SK-N-SH (cell line): ENCODE measurements at regions not wholly inside any gene's neighbourhood (a gene's known extent, or its start where the extent isn't known, plus 50 kb on each side); places are given as distances from the start of the nearest gene placed in this dataset.

ENCODE experiments used
- CTCF ChIA-PET: fragments of 300-600, 350-600 bp; formaldehyde crosslinking; extraction: SDS; loops from one replicate; lab custom pipeline; 2021; lab: Yijun Ruan, JAX
- POLR2A ChIA-PET: fragments of 350-600 bp; sonication (Branson Sonifier 250); formaldehyde crosslinking; extraction: SDS; loops from one replicate; lab custom pipeline; 2020; ENCODE audit warnings: antibody characterized with exemption, inconsistent platforms; lab: Yijun Ruan, JAX
- DNase-seq: peaks from one replicate; pipeline ENCODE4 v3.0.0; 2012
- H2AFZ ChIP-seq: fragments of 200-600 bp; sonication (generic); 2 replicates; pipeline ENCODE4 v1.8.1; 2016; ENCODE audit warnings: antibody characterized with exemption, mild to moderate bottlenecking, low read depth
- H3F3A ChIP-seq: fragments of 200-600 bp; sonication (generic); replicated peaks from 2 replicates; pipeline ENCODE3; 2016; ENCODE audit warnings: antibody characterized with exemption, mild to moderate bottlenecking; ENCODE audit not compliant: insufficient read depth
- H3K27ac ChIP-seq, 2 experiments: fragments of 200-500 bp in 1 of 2; fragments of 200-600 bp in 1 of 2; sonication (Bioruptor generic) in 1 of 2; sonication (generic), shearing (Covaris generic) in 1 of 2; 2 replicates each; pipeline versions ENCODE4 v1.5.1 to v1.6.1; 2014 to 2016; ENCODE audit warnings: low read depth in 2 of 2, inconsistent platforms in 1 of 2, low read length in 1 of 2, mild to moderate bottlenecking in 1 of 2, mixed read lengths in 1 of 2
- H3K27me3 ChIP-seq: fragments of 200-600 bp; sonication (generic), shearing (Covaris generic); 2 replicates; pipeline ENCODE4 v1.6.1; 2016; ENCODE audit warnings: mixed run types; ENCODE audit not compliant: insufficient read depth
- H3K36me3 ChIP-seq, 2 experiments: fragments of 200-500 bp in 1 of 2; fragments of 200-600 bp in 1 of 2; sonication (Bioruptor generic) in 1 of 2; sonication (generic) in 1 of 2; replicated peaks in 1 of 2; 2 replicates each; pipeline versions ENCODE3 to v1.5.1; 2014 to 2016; ENCODE audit warnings: low read length in 1 of 2, mild to moderate bottlenecking in 1 of 2; ENCODE audit not compliant: insufficient read depth in 2 of 2, control insufficient read depth in 1 of 2
- H3K4me1 ChIP-seq, 2 experiments: fragments of 200-500 bp in 1 of 2; fragments of 200-600 bp in 1 of 2; sonication (Bioruptor generic) in 1 of 2; sonication (generic), shearing (Covaris generic) in 1 of 2; 2 replicates each; pipeline versions ENCODE4 v1.5.1 to v1.6.1; 2014 to 2016; ENCODE audit warnings: low read depth in 1 of 2, low read length in 1 of 2, mixed run types in 1 of 2; ENCODE audit not compliant: insufficient read depth in 2 of 2, control insufficient read depth in 1 of 2
- H3K4me2 ChIP-seq: fragments of 200-600 bp; sonication (generic), shearing (Covaris generic); 2 replicates; pipeline ENCODE4 v1.6.1; 2017; ENCODE audit warnings: mixed run types
- H3K4me3 ChIP-seq, 2 experiments: fragments of 200-500 bp in 1 of 2; fragments of 200-600 bp in 1 of 2; sonication (Bioruptor generic) in 1 of 2; sonication (generic), shearing (Covaris generic) in 1 of 2; 2 replicates each; pipeline versions ENCODE4 v1.5.1 to v1.8.1; 2014 to 2016; ENCODE audit warnings: low read depth in 2 of 2, inconsistent platforms in 1 of 2, low read length in 1 of 2, mild to moderate bottlenecking in 1 of 2, mixed read lengths in 1 of 2, moderate library complexity in 1 of 2
- H3K79me2 ChIP-seq: fragments of 200-600 bp; sonication (generic); 2 replicates; pipeline ENCODE4 v1.8.1; 2017; ENCODE audit warnings: mild to moderate bottlenecking; ENCODE audit not compliant: insufficient read depth
- H3K9ac ChIP-seq: fragments of 200-600 bp; sonication (generic); 2 replicates; pipeline ENCODE4 v1.6.1; 2017; ENCODE audit warnings: mixed run types
- H3K9me2 ChIP-seq: fragments of 200-600 bp; sonication (generic); 2 replicates; pipeline ENCODE4 v1.6.1; 2017; ENCODE audit warnings: mixed run types
- H3K9me3 ChIP-seq: fragments of 200-600 bp; sonication (generic); 2 replicates; pipeline ENCODE4 v1.6.1; 2017; ENCODE audit warnings: mixed run types, mild to moderate bottlenecking, moderate library complexity
- H4K20me1 ChIP-seq: fragments of 200-600 bp; sonication (generic); 2 replicates; pipeline ENCODE4 v1.6.1; 2017; ENCODE audit warnings: mild to moderate bottlenecking, mixed run types; ENCODE audit not compliant: insufficient read depth
- ELF1 ChIP-seq: IDR thresholded peaks from 2 replicates; pipeline ENCODE4 v1.4.0; 2012
- EP300 ChIP-seq, 2 experiments: IDR thresholded peaks; 2 replicates each; pipeline versions ENCODE4 v1.4.0 to v1.6.1; 2012; ENCODE audit warnings: borderline replicate concordance in 1 of 2, low read depth in 1 of 2, low read length in 1 of 2
- EZH2phosphoT487 ChIP-seq: fragments of 200-600 bp; sonication (generic); IDR thresholded peaks from 2 replicates; pipeline ENCODE4 v1.6.1; 2017; ENCODE audit warnings: low read depth, mixed run types, mild to moderate bottlenecking, antibody characterized with exemption, moderate library complexity, borderline replicate concordance
- FOSL2 ChIP-seq: IDR thresholded peaks from 2 replicates; pipeline ENCODE4 v1.4.0; 2012; ENCODE audit warnings: low read depth, mild to moderate bottlenecking, moderate library complexity, borderline replicate concordance
- FOXJ3 ChIP-seq: sonication (generic); formaldehyde crosslinking; IDR thresholded peaks from 2 replicates; pipeline ENCODE4 v1.5.1; 2020; ENCODE audit warnings: mild to moderate bottlenecking, missing genetic modification reagents
- GATA2 ChIP-seq: sonication (generic); formaldehyde crosslinking; IDR thresholded peaks from 2 replicates; pipeline ENCODE4 v1.5.0; 2020; ENCODE audit warnings: mild to moderate bottlenecking, missing genetic modification reagents
- JUND ChIP-seq: IDR thresholded peaks from 2 replicates; pipeline ENCODE4 v1.4.0; 2012
- MXI1 ChIP-seq: IDR thresholded peaks from 2 replicates; pipeline ENCODE4 v1.6.1; 2012; ENCODE audit warnings: mild to moderate bottlenecking, low read depth, low read length, improper control_type of control experiment
- RCOR1 ChIP-seq: fragments of 150-350 bp; IDR thresholded peaks from 2 replicates; pipeline ENCODE4 v1.6.1; 2017; ENCODE audit warnings: antibody characterized with exemption, low read length
- SMC3 ChIP-seq: IDR thresholded peaks from 2 replicates; pipeline ENCODE4 v1.6.1; 2012; ENCODE audit warnings: low read depth, low read length, improper control_type of control experiment
- TAF1 ChIP-seq: IDR thresholded peaks from 2 replicates; pipeline ENCODE4 v1.6.1; 2012; ENCODE audit warnings: low read depth, mild to moderate bottlenecking, low read length, moderate library complexity, borderline replicate concordance
- WGBS: methylation state at CpG from one replicate; pipeline ENCODE4 v1.1.6; 2017; ENCODE audit warnings: low lambda C conversion rate; 5-methylcytosine and 5-hydroxymethylcytosine counted together
- TF ChIP-seq, protein P1 (sequence below): IDR thresholded peaks from 2 replicates; pipeline ENCODE4 v1.4.0; 2012; ENCODE audit warnings: low read depth, borderline replicate concordance
- TF ChIP-seq, protein P2 (sequence below): IDR thresholded peaks from 2 replicates; pipeline ENCODE4 v1.4.0; 2012; ENCODE audit warnings: low read depth, borderline replicate concordance

GRCh38 chr14:22456998-22457594, 131.9 kb downstream of the DAD1 start:
- H4K20me1 ChIP-seq: no peaks in the 10 kb centered on the region
- TF ChIP-seq RCOR1 (no peak), SMC3 (no peak), ELF1 (no peak), FOXJ3 (CRISPR knock-in tag) (no peak), FOSL2 (no peak), MXI1 (no peak), JUND (no peak), TAF1 (no peak)
- TF ChIP-seq, protein P1, sequence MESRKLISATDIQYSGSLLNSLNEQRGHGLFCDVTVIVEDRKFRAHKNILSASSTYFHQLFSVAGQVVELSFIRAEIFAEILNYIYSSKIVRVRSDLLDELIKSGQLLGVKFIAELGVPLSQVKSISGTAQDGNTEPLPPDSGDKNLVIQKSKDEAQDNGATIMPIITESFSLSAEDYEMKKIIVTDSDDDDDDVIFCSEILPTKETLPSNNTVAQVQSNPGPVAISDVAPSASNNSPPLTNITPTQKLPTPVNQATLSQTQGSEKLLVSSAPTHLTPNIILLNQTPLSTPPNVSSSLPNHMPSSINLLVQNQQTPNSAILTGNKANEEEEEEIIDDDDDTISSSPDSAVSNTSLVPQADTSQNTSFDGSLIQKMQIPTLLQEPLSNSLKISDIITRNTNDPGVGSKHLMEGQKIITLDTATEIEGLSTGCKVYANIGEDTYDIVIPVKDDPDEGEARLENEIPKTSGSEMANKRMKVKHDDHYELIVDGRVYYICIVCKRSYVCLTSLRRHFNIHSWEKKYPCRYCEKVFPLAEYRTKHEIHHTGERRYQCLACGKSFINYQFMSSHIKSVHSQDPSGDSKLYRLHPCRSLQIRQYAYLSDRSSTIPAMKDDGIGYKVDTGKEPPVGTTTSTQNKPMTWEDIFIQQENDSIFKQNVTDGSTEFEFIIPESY: no peak
- TF ChIP-seq, protein P2, sequence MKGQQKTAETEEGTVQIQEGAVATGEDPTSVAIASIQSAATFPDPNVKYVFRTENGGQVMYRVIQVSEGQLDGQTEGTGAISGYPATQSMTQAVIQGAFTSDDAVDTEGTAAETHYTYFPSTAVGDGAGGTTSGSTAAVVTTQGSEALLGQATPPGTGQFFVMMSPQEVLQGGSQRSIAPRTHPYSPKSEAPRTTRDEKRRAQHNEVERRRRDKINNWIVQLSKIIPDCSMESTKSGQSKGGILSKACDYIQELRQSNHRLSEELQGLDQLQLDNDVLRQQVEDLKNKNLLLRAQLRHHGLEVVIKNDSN: no peak
- TF ChIP-seq, all 33 proteins: peak for 0
- H3F3A ChIP-seq: no peaks in the 10 kb centered on the region
- H3K36me3 ChIP-seq: no peaks in the 10 kb centered on the region
- ChIA-PET CTCF (no interaction called here), POLR2A (no interaction called here)
- H3K4me3 ChIP-seq: no peak overlapping the region
- no peak overlapping the region for H3K9ac ChIP-seq
- no peak overlapping the region for H3K27ac ChIP-seq
- peaks cover 33% of the 10 kb centered on the region; the same call in 1 of the 2 replicates for H3K27me3 ChIP-seq
- no peak overlapping the region for H3K4me2 ChIP-seq
- H2AFZ ChIP-seq: no peak overlapping the region
- no peak for DNase-seq
- H3K79me2 ChIP-seq: no peaks in the 10 kb centered on the region
- 17% methylated on average over 2 of the region's 2 CpGs for WGBS
- no peaks in the 10 kb centered on the region for H3K9me3 ChIP-seq
- H3K4me1 ChIP-seq: no peaks in the 10 kb centered on the region
- H3K9me2 ChIP-seq: no peaks in the 10 kb centered on the region

GRCh38 chr14:22456421-22456820, 132.6 kb downstream of the DAD1 start:
- POLR2A ChIA-PET: no interaction called here
- TF ChIP-seq RCOR1 (no peak), GATA2 (no peak), EZH2phosphoT487 (no peak), EP300 (IDR thresholded peaks at IDR 0.05; ENCODE audit: borderline replicate concordance in 1 of 2, low read depth in 1 of 2, low read length in 1 of 2) (no peak)
- TF ChIP-seq, protein P1: no peak

More at GRCh38 chr14:22456421-22456820, 132.6 kb downstream of the DAD1 start:
- no peaks in the 10 kb centered on the region for H3K4me1 ChIP-seq
- no peak overlapping the region for H3K27ac ChIP-seq
- no peak overlapping the region for H3K4me3 ChIP-seq
- H4K20me1 ChIP-seq: no peaks in the 10 kb centered on the region
- no peak overlapping the region for H2AFZ ChIP-seq
- no peaks in the 10 kb centered on the region for H3K9me3 ChIP-seq
- no peaks in the 10 kb centered on the region for H3K9me2 ChIP-seq
- no peak for DNase-seq
- H3K36me3 ChIP-seq: no peaks in the 10 kb centered on the region
- H3K4me2 ChIP-seq: no peak overlapping the region
- CTCF ChIA-PET: no interaction called here
- H3K27me3 ChIP-seq: peaks cover 39% of the 10 kb centered on the region; the same call in 1 of the 2 replicates
- no peaks in the 10 kb centered on the region for H3F3A ChIP-seq
- no peaks in the 10 kb centered on the region for H3K79me2 ChIP-seq
- H3K9ac ChIP-seq: no peak overlapping the region
- WGBS: 4% methylated on average over 3 of the region's 3 CpGs
